Lower leg skin (tissue), 3 donors: ENCODE measurements at regions not wholly inside any gene's neighbourhood (a gene's known extent, or its start where the extent isn't known, plus 50 kb on each side); places are given as distances from the start of the nearest gene placed in this dataset.

Experiments
- CTCF ChIP-seq, 3 donors: fragments of 450-650 bp; IDR thresholded peaks; one replicate each; pipeline ENCODE4 v1.5.1; 2016; ENCODE audit warnings: antibody characterized with exemption in 3 of 3, mild to moderate bottlenecking in 3 of 3, moderate library complexity in 2 of 3
- POLR2A ChIP-seq, 2 donors: fragments of 450-650 bp; IDR thresholded peaks; one replicate each; pipeline ENCODE4 v1.6.1; 2016 to 2017; ENCODE audit warnings: antibody characterized with exemption in 2 of 2, mild to moderate bottlenecking in 1 of 2, moderate library complexity in 1 of 2

DNA sequence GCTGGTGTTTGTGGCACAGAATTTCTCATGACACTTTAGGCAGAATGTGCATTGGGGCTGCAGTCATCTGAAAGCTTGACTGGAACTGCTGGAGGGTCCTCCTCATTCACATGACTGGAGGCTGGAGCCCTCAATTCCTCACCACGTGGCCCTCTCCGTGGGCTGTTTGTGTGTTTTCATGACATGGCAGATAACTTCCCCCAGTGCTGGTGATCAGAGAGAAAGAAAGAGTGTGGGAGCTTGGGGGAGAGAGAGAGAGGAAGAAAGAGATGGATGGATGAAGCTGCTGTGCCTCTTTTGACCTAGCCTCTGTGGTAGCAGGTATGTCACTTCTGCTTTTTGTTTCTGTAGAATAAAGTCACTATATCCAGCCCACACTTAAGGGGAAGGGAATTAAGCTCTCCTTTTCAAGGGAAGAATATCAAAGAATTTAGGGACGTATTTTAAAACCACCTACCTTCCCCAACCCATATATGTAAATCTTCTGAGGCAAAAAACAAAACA, 169.6 kb upstream of the IL12A start:
- no peak for TF ChIP-seq CTCF (IDR thresholded peaks at IDR 0.05)
- TF ChIP-seq POLR2A (IDR thresholded peaks at IDR 0.05), result no peak
